Heart right ventricle (tissue), 16 donors: ENCODE measurements at regions not wholly inside any gene's neighbourhood (a gene's known extent, or its start where the extent isn't known, plus 50 kb on each side); places are given as distances from the start of the nearest gene placed in this dataset.
A peak's percentile ranks its signal among the peaks of the same experiment; 100 is the strongest.

Source experiments
- ATAC-seq, 8 donors: fragments of 200-7000 bp; cut with Tn5 transposase; one replicate each; pipeline ENCODE4 v1.9.1; 2020; ENCODE audit warnings: mild to moderate bottlenecking in 8 of 8, moderate library complexity in 8 of 8, moderate number of reproducible peaks in 1 of 8
- DNase-seq, 2 donors: peaks; one replicate each; pipeline ENCODE4 v3.0.0-alpha.2; 2020
- H3K27ac ChIP-seq, 10 donors: fragments of 200-600 bp; sonication (generic) in 2 of 10; one replicate each; pipeline versions ENCODE4 v1.5.0 to v1.8.0; 2020 to 2022; ENCODE audit warnings: mild to moderate bottlenecking in 3 of 10
- H3K27me3 ChIP-seq, 7 donors: fragments of 200-600 bp; one replicate each; pipeline ENCODE4 v1.8.0; 2021 to 2022; ENCODE audit warnings: mild to moderate bottlenecking in 2 of 7
- H3K36me3 ChIP-seq, 9 donors: fragments of 200-600 bp; sonication (generic) in 1 of 9; one replicate each; pipeline versions ENCODE4 v1.5.0 to v1.8.0; 2020 to 2022; ENCODE audit warnings: mild to moderate bottlenecking in 2 of 9
- H3K4me1 ChIP-seq, 9 donors: fragments of 200-600 bp; sonication (generic) in 1 of 9; one replicate each; pipeline versions ENCODE4 v1.5.0 to v1.8.0; 2020 to 2022; ENCODE audit warnings: mild to moderate bottlenecking in 4 of 9
- H3K4me3 ChIP-seq, 10 donors: fragments of 200-600 bp; sonication (generic) in 2 of 10; one replicate each; pipeline versions ENCODE4 v1.5.0 to v1.8.0; 2020 to 2022; ENCODE audit warnings: mild to moderate bottlenecking in 7 of 10, moderate library complexity in 2 of 10
- H3K9me3 ChIP-seq, 11 donors: fragments of 200-600 bp in 10 of 11; sonication (generic) in 2 of 11; one replicate each; pipeline versions ENCODE4 v1.5.0 to v1.8.0; 2013 to 2022; ENCODE audit warnings: mild to moderate bottlenecking in 2 of 11, control low read depth in 1 of 11, moderate library complexity in 1 of 11
- CTCF ChIP-seq, 9 donors: fragments of 200-600 bp; sonication (generic) in 2 of 9; IDR thresholded peaks; one replicate each; pipeline versions ENCODE4 v1.5.0 to v1.8.0; 2021 to 2022; ENCODE audit warnings: antibody characterized with exemption in 9 of 9, mild to moderate bottlenecking in 5 of 9, moderate library complexity in 1 of 9
- WGBS, 2 donors: extraction: QIAGEN DNeasy Blood & Tissue Kit; methylation state at CpG; one replicate each; pipeline ENCODE4 v1.1.7; 2013; ENCODE audit warnings: inconsistent platforms in 1 of 2; 5-methylcytosine and 5-hydroxymethylcytosine counted together
- intact Hi-C, 10 donors: fragments of 100-400 bp; cut with DNase I; formaldehyde crosslinking; loops; one replicate each; pipeline versions ENCODE4 v1.11.1 to v1.14.2; 2022
- donor health status: Arrhythmogenic right ventricular cardiomyopathy.
- donor health status: ischemic (EF 13 %, LVEDD 7.1; RV severe dilation, severe dysfunction).
- donor health status: healthy with polysubstance abuse.
- donor health status: DM: no; HTN: yes; CAD: no.
- donor health status: DM: no; HTN: no; CAD: no.
- donor health status: ischemic (EF 25% LVEDD 6.9; RV normal size, moderate dysfunction).
- donor health status: ischemic (EF 25% LVEDD 5.7; RV mildly dilated, moderate dysfunction).
- donor health status: healthy.
- donor health status: DM: yes; HTN: yes; CAD: no.
- donor health status: Ischemic cardiomyopathy.
- donor health status: ischemic (EF 35%, LVEDD 5.7; RV mildly dilated, moderate dysfunction).
- donor health status: nonischemic (EF 11% LVEDD 7.7; RV severe dilation, severe dysfunction).
- donor health status: DM: yes; HTN: yes; CAD: no.
- donor health status: PGD.
- donor health status: ischemic (EF 29% LVEDD 5.4; RV normal size, mild dysfunction).
- donor health status: nonischemic (EF 23%, LVEDD 6.1; RV moderate dilation, normal function).

GRCh38 chr18:51383116-51383515 is 185.6 kb upstream of the MEX3C start:
- Histone ChIP-seq H3K4me3 (no peak overlapping the region), H3K27me3 (no peaks in the 10 kb centered on the region), H3K36me3 (no peaks in the 10 kb centered on the region), H3K27ac (no peak overlapping the region), H3K9me3 (no peaks in the 10 kb centered on the region), H3K4me1 (no peaks in the 10 kb centered on the region)
- no peak for ATAC-seq
- WGBS, 2 donors: 68 to 75% methylated on average over 4 of the region's 4 CpGs
- no peak for TF ChIP-seq CTCF (IDR thresholded peaks at IDR 0.05)
- intact Hi-C loops: loop anchor here in 7 of 10 donors (5.0 to 10.0 kb wide), 6 partner anchors 98 to 278 kb away; partner anchors contain the start of gene MEX3C (in 3 of the 7)
- DNase-seq: no peak

GRCh38 chr18:51383711-51384110 is 186.2 kb upstream of the MEX3C start:
- Histone ChIP-seq H3K36me3 (no peaks in the 10 kb centered on the region), H3K4me1 (no peaks in the 10 kb centered on the region), H3K4me3 (no peak overlapping the region), H3K27me3 (no peaks in the 10 kb centered on the region), H3K9me3 (no peaks in the 10 kb centered on the region), H3K27ac (no peak overlapping the region)
- TF ChIP-seq CTCF (IDR thresholded peaks at IDR 0.05): no peak
- ATAC-seq (no peak), DNase-seq (no peak)
- intact Hi-C loops: loop anchor here in 8 of 10 donors (1.0 to 10.0 kb wide), 7 partner anchors 99 to 279 kb away; partner anchors contain the start of gene MEX3C (in 3 of the 8)
- 73 to 79% methylated on average over 1 of the region's 1 CpG for WGBS, 2 donors

- WGBS, 2 donors: 66 to 71% methylated on average over 2 of the region's 2 CpGs
- no peaks in the 10 kb centered on the region for H3K36me3 ChIP-seq
- ATAC-seq (peak in 1 of 8 donors; percentile 25), DNase-seq (no peak)
- intact Hi-C loops: loop anchor here in 6 of 10 donors (5.0 to 10.0 kb wide), 4 partner anchors 100 to 280 kb away; partner anchors contain the start of gene MEX3C (in 2 of the 6)
- no peak overlapping the region for H3K27ac ChIP-seq
- H3K27me3 ChIP-seq: peaks cover 0 to 6% (median 0%) of the 10 kb centered on the region in 7 donors
- no peaks in the 10 kb centered on the region for H3K4me1 ChIP-seq
- no peaks in the 10 kb centered on the region for H3K9me3 ChIP-seq
- H3K4me3 ChIP-seq: no peak overlapping the region
- no peak for TF ChIP-seq CTCF (IDR thresholded peaks at IDR 0.05)
Measured at GRCh38 chr18:51385270-51385669, 187.8 kb upstream of the MEX3C start.

- Histone ChIP-seq H3K4me1 (no peaks in the 10 kb centered on the region), H3K27ac (no peak overlapping the region), H3K36me3 (no peaks in the 10 kb centered on the region), H3K4me3 (no peak overlapping the region), H3K27me3 (peaks cover 0 to 11% (median 0%) of the 10 kb centered on the region in 7 donors), H3K9me3 (no peaks in the 10 kb centered on the region)
- ATAC-seq: no peak
- no peak for TF ChIP-seq CTCF (IDR thresholded peaks at IDR 0.05)
- no peak for DNase-seq
- intact Hi-C loops: no loop called here
- WGBS, 2 donors: 73 to 79% methylated on average over 3 of the region's 3 CpGs
Measured at GRCh38 chr18:51390702-51391101, 193.2 kb upstream of the MEX3C start.
